Astrocyte (in vitro differentiated cells and primary cell): ENCODE measurements at regions not wholly inside any gene's neighbourhood (a gene's known extent, or its start where the extent isn't known, plus 50 kb on each side); places are given as distances from the start of the nearest gene placed in this dataset.
"Not testable (repeated sequence)": the region's sequence is repeated elsewhere in the genome, so short reads cannot be mapped to it uniquely, and the experiment has no call there.

Source experiments
- DNase-seq: peaks from one replicate; pipeline ENCODE4 v3.0.0-alpha.2; 2010; ENCODE audit warnings: low read depth
- FAIRE-seq: peaks from 2 replicates; lab custom pipeline; 2011; peaks lifted over from hg19 to GRCh38; lab: Jason Lieb, UNC
- H2AFZ ChIP-seq: 2 replicates; pipeline ENCODE4 v1.6.0; 2012; ENCODE audit warnings: low read depth, low read length, inconsistent platforms
- H3K27ac ChIP-seq: 2 replicates; pipeline ENCODE4 v1.5.1; 2011; ENCODE audit warnings: low read depth, low read length, inconsistent platforms
- H3K27me3 ChIP-seq: 2 replicates; pipeline ENCODE4 v1.6.0; 2011; ENCODE audit warnings: low read length, inconsistent platforms; ENCODE audit not compliant: insufficient read depth
- H3K36me3 ChIP-seq: 2 replicates; pipeline ENCODE4 v1.5.1; 2011; ENCODE audit warnings: low read length, inconsistent platforms; ENCODE audit not compliant: insufficient read depth
- H3K4me1 ChIP-seq: 2 replicates; pipeline ENCODE4 v1.5.1; 2011; ENCODE audit warnings: low read length, inconsistent platforms; ENCODE audit not compliant: insufficient read depth
- H3K4me2 ChIP-seq: 2 replicates; pipeline ENCODE4 v1.6.0; 2012; ENCODE audit warnings: low read length, inconsistent platforms
- H3K4me3 ChIP-seq: 2 replicates; pipeline ENCODE4 v1.5.1; 2011; ENCODE audit warnings: low read depth, mild to moderate bottlenecking, low read length, inconsistent platforms; ENCODE audit not compliant: insufficient read depth
- H3K79me2 ChIP-seq: 2 replicates; pipeline ENCODE4 v1.6.0; 2012; ENCODE audit warnings: mild to moderate bottlenecking, low read length, inconsistent platforms; ENCODE audit not compliant: insufficient read depth
- H3K9ac ChIP-seq: 2 replicates; pipeline ENCODE4 v1.6.0; 2012; ENCODE audit warnings: mild to moderate bottlenecking, low read length, inconsistent platforms
- H3K9me3 ChIP-seq: 2 replicates; pipeline ENCODE4 v1.5.1; 2012; ENCODE audit warnings: low read depth, mild to moderate bottlenecking, low read length, inconsistent platforms; ENCODE audit not compliant: insufficient read depth
- H4K20me1 ChIP-seq: 2 replicates; pipeline ENCODE4 v1.6.0; 2012; ENCODE audit warnings: low read length, inconsistent platforms; ENCODE audit not compliant: insufficient read depth
- H3K27ac Mint-ChIP-seq: one replicate; pipeline ENCODE4 v1.8.0; 2021; ENCODE audit warnings: mild to moderate bottlenecking, mixed read lengths; ENCODE audit not compliant: unreplicated experiment
- H3K27me3 Mint-ChIP-seq: one replicate; pipeline ENCODE4 v1.8.0; 2021; ENCODE audit warnings: low read depth, mixed read lengths; ENCODE audit not compliant: unreplicated experiment
- H3K36me3 Mint-ChIP-seq: one replicate; pipeline ENCODE4 v1.8.0; 2021; ENCODE audit warnings: low read depth, mixed read lengths; ENCODE audit not compliant: unreplicated experiment
- H3K4me1 Mint-ChIP-seq: one replicate; pipeline ENCODE4 v1.8.0; 2021; ENCODE audit warnings: low read depth, mixed read lengths; ENCODE audit not compliant: unreplicated experiment
- H3K4me3 Mint-ChIP-seq: one replicate; pipeline ENCODE4 v1.8.0; 2021; ENCODE audit warnings: mild to moderate bottlenecking, moderate library complexity, mixed read lengths; ENCODE audit not compliant: unreplicated experiment
- H3K9me3 Mint-ChIP-seq: one replicate; pipeline ENCODE4 v1.8.0; 2021; ENCODE audit warnings: mild to moderate bottlenecking, mixed read lengths; ENCODE audit not compliant: unreplicated experiment
- EZH2 ChIP-seq: IDR thresholded peaks from 2 replicates; pipeline ENCODE4 v1.6.1; 2012; ENCODE audit warnings: mild to moderate bottlenecking, low read length, inconsistent platforms; ENCODE audit not compliant: insufficient read depth
- TF ChIP-seq, protein P1 (sequence below): IDR thresholded peaks from 2 replicates; pipeline ENCODE4 v1.5.1; 2011; ENCODE audit warnings: low read depth, mild to moderate bottlenecking, inconsistent platforms, low read length, moderate library complexity; ENCODE audit not compliant: insufficient read depth

DNA sequence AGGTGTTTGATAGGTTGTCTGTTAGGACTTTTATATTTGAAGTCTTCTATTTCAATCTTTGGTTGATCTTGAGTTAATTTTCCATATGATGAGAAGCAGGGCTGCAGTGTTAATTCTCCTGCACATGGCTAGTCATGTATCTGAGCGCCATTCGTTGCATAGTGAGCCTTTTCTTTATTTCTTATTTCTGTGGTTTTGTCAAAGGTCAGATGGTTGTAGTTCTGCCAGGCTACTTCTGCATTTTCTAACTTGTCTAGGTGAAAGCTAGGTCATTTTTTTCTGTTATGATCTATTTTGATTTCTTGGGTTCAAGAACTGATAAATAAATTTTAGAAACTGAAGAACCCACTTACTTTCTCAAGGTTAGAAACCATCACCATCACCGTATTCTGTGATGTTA lies 56.7 kb downstream of the CCDC74A start:
- Histone ChIP-seq H3K4me3 (no peak overlapping the region), H3K36me3 (no peaks in the 10 kb centered on the region), H3K4me1 (no peaks in the 10 kb centered on the region), H3K9ac (no peak overlapping the region), H3K27ac (no peak overlapping the region), H2AFZ (no peak overlapping the region), H3K27me3 (no peaks in the 10 kb centered on the region), H4K20me1 (no peaks in the 10 kb centered on the region), H3K4me2 (no peak overlapping the region), H3K9me3 (no peaks in the 10 kb centered on the region), H3K79me2 (no peaks in the 10 kb centered on the region)
- DNase-seq (no peak), FAIRE-seq (no peak)
- Mint-ChIP-seq H3K4me1 (no peaks in the 10 kb centered on the region), H3K27ac (no peak overlapping the region), H3K36me3 (no peaks in the 10 kb centered on the region), H3K9me3 (peaks cover 2% of the 10 kb centered on the region), H3K27me3 (peaks cover 2% of the 10 kb centered on the region), H3K4me3 (no peak overlapping the region)
- no peak for TF ChIP-seq EZH2
- TF ChIP-seq, protein P1, sequence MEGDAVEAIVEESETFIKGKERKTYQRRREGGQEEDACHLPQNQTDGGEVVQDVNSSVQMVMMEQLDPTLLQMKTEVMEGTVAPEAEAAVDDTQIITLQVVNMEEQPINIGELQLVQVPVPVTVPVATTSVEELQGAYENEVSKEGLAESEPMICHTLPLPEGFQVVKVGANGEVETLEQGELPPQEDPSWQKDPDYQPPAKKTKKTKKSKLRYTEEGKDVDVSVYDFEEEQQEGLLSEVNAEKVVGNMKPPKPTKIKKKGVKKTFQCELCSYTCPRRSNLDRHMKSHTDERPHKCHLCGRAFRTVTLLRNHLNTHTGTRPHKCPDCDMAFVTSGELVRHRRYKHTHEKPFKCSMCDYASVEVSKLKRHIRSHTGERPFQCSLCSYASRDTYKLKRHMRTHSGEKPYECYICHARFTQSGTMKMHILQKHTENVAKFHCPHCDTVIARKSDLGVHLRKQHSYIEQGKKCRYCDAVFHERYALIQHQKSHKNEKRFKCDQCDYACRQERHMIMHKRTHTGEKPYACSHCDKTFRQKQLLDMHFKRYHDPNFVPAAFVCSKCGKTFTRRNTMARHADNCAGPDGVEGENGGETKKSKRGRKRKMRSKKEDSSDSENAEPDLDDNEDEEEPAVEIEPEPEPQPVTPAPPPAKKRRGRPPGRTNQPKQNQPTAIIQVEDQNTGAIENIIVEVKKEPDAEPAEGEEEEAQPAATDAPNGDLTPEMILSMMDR = no peak

DNA sequence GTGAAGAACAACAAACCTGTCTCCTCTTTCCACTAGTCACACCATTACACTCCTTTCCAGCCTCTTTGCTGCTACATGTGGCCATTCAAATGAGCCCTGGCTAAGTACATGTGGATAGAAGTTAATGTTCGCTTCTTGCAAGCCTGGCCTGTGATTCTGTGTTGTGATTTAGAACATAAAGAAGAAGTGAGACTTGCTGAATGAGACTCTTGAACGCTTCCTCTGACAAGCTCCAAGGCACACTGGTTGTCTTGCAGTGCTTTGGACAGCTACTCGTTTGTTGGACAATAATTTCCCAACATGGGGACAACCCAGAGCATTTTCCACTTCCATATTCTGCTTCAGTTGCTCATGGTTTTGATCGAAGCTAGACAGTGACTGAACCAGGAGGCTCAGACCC lies 57.3 kb downstream of the CCDC74A start:
- no peak overlapping the region for H3K27ac ChIP-seq
- H3K9ac ChIP-seq = no peak overlapping the region
- DNase-seq (no peak), FAIRE-seq (no peak)
- Mint-ChIP-seq H3K4me1 (no peaks in the 10 kb centered on the region), H3K27ac (no peak overlapping the region), H3K27me3 (peaks cover 2% of the 10 kb centered on the region), H3K4me3 (no peak overlapping the region), H3K36me3 (no peaks in the 10 kb centered on the region), H3K9me3 (peaks cover 2% of the 10 kb centered on the region)
- H3K27me3 ChIP-seq = no peaks in the 10 kb centered on the region
- H3K36me3 ChIP-seq = no peaks in the 10 kb centered on the region
- H4K20me1 ChIP-seq = no peaks in the 10 kb centered on the region
- H3K4me3 ChIP-seq = no peak overlapping the region
- no peak overlapping the region for H3K4me2 ChIP-seq
- no peak overlapping the region for H2AFZ ChIP-seq
- H3K9me3 ChIP-seq = no peaks in the 10 kb centered on the region
- TF ChIP-seq, protein P1 = no peak
- TF ChIP-seq EZH2 = no peak
- no peaks in the 10 kb centered on the region for H3K4me1 ChIP-seq
- no peaks in the 10 kb centered on the region for H3K79me2 ChIP-seq

GRCh38 chr2:131588152-131588873 lies 60.6 kb downstream of the CCDC74A start:
- Histone ChIP-seq H3K27ac (no peak overlapping the region), H3K9me3 (no peaks in the 10 kb centered on the region), H3K36me3 (no peaks in the 10 kb centered on the region), H4K20me1 (no peaks in the 10 kb centered on the region), H3K9ac (no peak overlapping the region), H2AFZ (no peak overlapping the region), H3K4me3 (no peak overlapping the region), H3K27me3 (no peaks in the 10 kb centered on the region), H3K4me1 (no peaks in the 10 kb centered on the region), H3K79me2 (no peaks in the 10 kb centered on the region), H3K4me2 (no peak overlapping the region)
- H3K36me3 Mint-ChIP-seq = no peaks in the 10 kb centered on the region
- no peaks in the 10 kb centered on the region for H3K9me3 Mint-ChIP-seq
- no peak overlapping the region for H3K4me3 Mint-ChIP-seq
- no peak overlapping the region for H3K27ac Mint-ChIP-seq
- H3K27me3 Mint-ChIP-seq = peaks cover 7% of the 10 kb centered on the region
- DNase-seq = no peak
- no peaks in the 10 kb centered on the region for H3K4me1 Mint-ChIP-seq
- FAIRE-seq = no peak
- TF ChIP-seq EZH2 = no peak
- TF ChIP-seq, protein P1 = no peak

GRCh38 chr2:131589126-131589525 lies 61.4 kb downstream of the CCDC74A start:
- not testable (repeated sequence) for FAIRE-seq, H3K79me2 ChIP-seq, H3K9me3 Mint-ChIP-seq, H3K9me3 ChIP-seq, H3K27me3 Mint-ChIP-seq, H2AFZ ChIP-seq, H3K9ac ChIP-seq, H3K4me3 Mint-ChIP-seq, H3K27ac Mint-ChIP-seq, H3K36me3 ChIP-seq, H3K4me3 ChIP-seq, H4K20me1 ChIP-seq, H3K27me3 ChIP-seq, H3K4me2 ChIP-seq, H3K27ac ChIP-seq, H3K4me1 ChIP-seq, H3K4me1 Mint-ChIP-seq, H3K36me3 Mint-ChIP-seq, DNase-seq
